HEK293 (cell line): ENCODE measurements at regions not wholly inside any gene's neighbourhood (a gene's known extent, or its start where the extent isn't known, plus 50 kb on each side); places are given as distances from the start of the nearest gene placed in this dataset.

Experiments used
- CTCF ChIA-PET: fragments of 350-600 bp; formaldehyde crosslinking; extraction: SDS; loops from one replicate; lab custom pipeline; 2021; ENCODE audit warnings: antibody characterized with exemption; lab: Yijun Ruan, JAX
- POLR2A ChIA-PET: fragments of 300-600 bp; formaldehyde crosslinking; extraction: SDS; loops from one replicate; lab custom pipeline; 2020; ENCODE audit warnings: antibody characterized with exemption, inconsistent platforms; lab: Yijun Ruan, JAX
- H3K27ac ChIP-seq: fragments of 200-500 bp; sonication (Bioruptor generic); 2 replicates; pipeline ENCODE4 v1.5.1; 2014; ENCODE audit warnings: low read depth, low read length, control low read depth, inconsistent platforms; ENCODE audit errors: extremely low read depth
- H3K36me3 ChIP-seq, 2 experiments: fragments of 200-500 bp in 1 of 2; sonication (Bioruptor generic) in 1 of 2; 1 replicate in 1 of 2; 2 replicates in 1 of 2; pipeline ENCODE4 v1.5.1; 2014 to 2017; ENCODE audit warnings: inconsistent platforms in 2 of 2, low read length in 2 of 2; ENCODE audit not compliant: control insufficient read depth in 2 of 2, insufficient read depth in 1 of 2
- H3K4me1 ChIP-seq: fragments of 200-500 bp; sonication (Bioruptor generic); 2 replicates; pipeline ENCODE4 v1.5.1; 2014; ENCODE audit warnings: mild to moderate bottlenecking, low read length, inconsistent platforms; ENCODE audit not compliant: control insufficient read depth, insufficient read depth
- H3K4me3 ChIP-seq: 2 replicates; pipeline ENCODE4 v1.5.1; 2011; ENCODE audit warnings: low read depth, mild to moderate bottlenecking, control low read depth, low read length, moderate library complexity
- H3K9me3 ChIP-seq: fragments of 200-500 bp; sonication (Bioruptor generic); 2 replicates; pipeline ENCODE4 v1.5.1; 2014; ENCODE audit warnings: low read depth, low read length, inconsistent platforms; ENCODE audit not compliant: control insufficient read depth, insufficient read depth
- FEZF1 ChIP-seq: fragments of 450-650 bp; formaldehyde crosslinking; IDR thresholded peaks from 2 replicates; pipeline ENCODE4 v1.5.1; 2016; ENCODE audit warnings: missing biosample characterization, missing genetic modification characterization
- GLIS2 ChIP-seq: fragments of 450-650 bp; formaldehyde crosslinking; IDR thresholded peaks from 2 replicates; pipeline ENCODE4 v1.5.1; 2016; ENCODE audit warnings: missing biosample characterization, missing genetic modification characterization
- KLF17 ChIP-seq: fragments of 450-650 bp; formaldehyde crosslinking; IDR thresholded peaks from 2 replicates; pipeline ENCODE4 v1.5.1; 2016; ENCODE audit warnings: missing biosample characterization, missing genetic modification characterization
- PATZ1 ChIP-seq: fragments of 450-650 bp; formaldehyde crosslinking; IDR thresholded peaks from 2 replicates; pipeline ENCODE4 v1.5.1; 2016; ENCODE audit warnings: missing biosample characterization, missing genetic modification characterization
- RBAK ChIP-seq: fragments of 450-650 bp; formaldehyde crosslinking; IDR thresholded peaks from 2 replicates; pipeline ENCODE4 v1.5.1; 2016; ENCODE audit warnings: missing biosample characterization, missing genetic modification characterization
- TRIM28 ChIP-seq: IDR thresholded peaks from 2 replicates; pipeline ENCODE4 v1.6.1; 2011; ENCODE audit warnings: low read length, control low read depth, borderline replicate concordance
- ZBTB10 ChIP-seq: fragments of 450-650 bp; formaldehyde crosslinking; IDR thresholded peaks from 2 replicates; pipeline ENCODE4 v1.5.1; 2016; ENCODE audit warnings: missing biosample characterization, missing genetic modification characterization
- ZBTB48 ChIP-seq: fragments of 450-650 bp; formaldehyde crosslinking; IDR thresholded peaks from 2 replicates; pipeline ENCODE4 v1.5.1; 2016; ENCODE audit warnings: missing biosample characterization, missing genetic modification characterization
- ZFP3 ChIP-seq: fragments of 450-650 bp; formaldehyde crosslinking; IDR thresholded peaks from 2 replicates; pipeline ENCODE4 v1.5.1; 2016; ENCODE audit warnings: low read depth, missing biosample characterization, missing genetic modification characterization
- ZFP41 ChIP-seq: fragments of 450-650 bp; formaldehyde crosslinking; IDR thresholded peaks from 2 replicates; pipeline ENCODE4 v1.5.1; 2016; ENCODE audit warnings: missing biosample characterization, missing genetic modification characterization, borderline replicate concordance
- ZNF121 ChIP-seq: fragments of 450-650 bp; formaldehyde crosslinking; IDR thresholded peaks from 2 replicates; pipeline ENCODE4 v1.5.1; 2016; ENCODE audit warnings: missing biosample characterization, missing genetic modification characterization
- ZNF140 ChIP-seq: fragments of 450-650 bp; formaldehyde crosslinking; IDR thresholded peaks from 2 replicates; pipeline ENCODE4 v1.5.1; 2016; ENCODE audit warnings: missing biosample characterization, missing genetic modification characterization
- ZNF146 ChIP-seq: fragments of 450-650 bp; formaldehyde crosslinking; IDR thresholded peaks from 2 replicates; pipeline ENCODE4 v1.5.1; 2016; ENCODE audit warnings: missing biosample characterization, missing genetic modification characterization
- ZNF157 ChIP-seq: fragments of 450-650 bp; formaldehyde crosslinking; IDR thresholded peaks from 2 replicates; pipeline ENCODE4 v1.5.1; 2016; ENCODE audit warnings: missing biosample characterization, missing genetic modification characterization
- ZNF184 ChIP-seq: fragments of 450-650 bp; IDR thresholded peaks from 2 replicates; pipeline ENCODE4 v1.5.1; 2018; ENCODE audit warnings: missing biosample characterization, mild to moderate bottlenecking, missing genetic modification characterization
- ZNF202 ChIP-seq: fragments of 450-650 bp; formaldehyde crosslinking; IDR thresholded peaks from 2 replicates; pipeline ENCODE4 v1.5.1; 2016; ENCODE audit warnings: missing biosample characterization, missing genetic modification characterization, borderline replicate concordance
- ZNF266 ChIP-seq: fragments of 450-650 bp; formaldehyde crosslinking; IDR thresholded peaks from 2 replicates; pipeline ENCODE4 v1.5.1; 2016; ENCODE audit warnings: missing biosample characterization, missing genetic modification characterization, low read depth
- ZNF280C ChIP-seq: fragments of 450-650 bp; formaldehyde crosslinking; IDR thresholded peaks from 2 replicates; pipeline ENCODE4 v1.5.1; 2016; ENCODE audit warnings: missing biosample characterization, missing genetic modification characterization
- ZNF645 ChIP-seq: fragments of 450-650 bp; formaldehyde crosslinking; IDR thresholded peaks from 2 replicates; pipeline ENCODE4; 2016; ENCODE audit warnings: missing biosample characterization, missing genetic modification characterization
- ZNF701 ChIP-seq: fragments of 450-650 bp; formaldehyde crosslinking; IDR thresholded peaks from 2 replicates; pipeline ENCODE4 v1.5.1; 2016; ENCODE audit warnings: missing biosample characterization, missing genetic modification characterization
- ZNF785 ChIP-seq: fragments of 450-650 bp; formaldehyde crosslinking; IDR thresholded peaks from 2 replicates; pipeline ENCODE4 v1.5.1; 2016; ENCODE audit warnings: missing biosample characterization, missing genetic modification characterization
- ZNF791 ChIP-seq: fragments of 450-650 bp; formaldehyde crosslinking; IDR thresholded peaks from 2 replicates; pipeline ENCODE4 v1.5.1; 2016; ENCODE audit warnings: missing biosample characterization, missing genetic modification characterization
- ZSCAN23 ChIP-seq: fragments of 450-650 bp; formaldehyde crosslinking; IDR thresholded peaks from 2 replicates; pipeline ENCODE4 v1.5.1; 2016; ENCODE audit warnings: missing biosample characterization, missing genetic modification characterization

GRCh38 chr10:33547976-33548375, 213.5 kb upstream of the NRP1 start:
- H3K9me3 ChIP-seq = no peaks in the 10 kb centered on the region
- no peak for TF ChIP-seq ZNF146 (tag by site-specific recombination)
- TF ChIP-seq ZNF121 (tag by site-specific recombination) = no peak
- no peak for TF ChIP-seq RBAK (tag by site-specific recombination)
- peak; percentile 58; the same call in 1 of the 2 replicates for TF ChIP-seq TRIM28
- no peak overlapping the region for H3K4me3 ChIP-seq
- ChIA-PET POLR2A (no interaction called here), CTCF (interaction anchor here (0.7 kb wide), 1 partner anchor 265 kb away, joined by 3 read pairs; no protein-coding TSS in a partner anchor)
- no peak overlapping the region for H3K27ac ChIP-seq
- H3K4me1 ChIP-seq = no peaks in the 10 kb centered on the region
- H3K36me3 ChIP-seq = no peaks in the 10 kb centered on the region

- CTCF ChIA-PET = interaction anchor here (0.6 kb wide), 1 partner anchor 309 kb away, joined by 3 read pairs; no protein-coding TSS in a partner anchor
- Histone ChIP-seq H3K9me3 (no peaks in the 10 kb centered on the region), H3K4me1 (no peaks in the 10 kb centered on the region), H3K4me3 (no peak overlapping the region), H3K36me3 (no peaks in the 10 kb centered on the region), H3K27ac (no peak overlapping the region)
- TF ChIP-seq ZNF785 (tag by site-specific recombination) (no peak), ZFP3 (tag by site-specific recombination) (no peak), FEZF1 (tag by site-specific recombination) (no peak), ZSCAN23 (tag by site-specific recombination) (no peak), ZNF791 (tag by site-specific recombination) (no peak), PATZ1 (tag by site-specific recombination) (no peak), ZNF645 (tag by site-specific recombination) (no peak), KLF17 (no peak), ZNF280C (tag by site-specific recombination) (no peak), ZNF140 (tag by site-specific recombination) (no peak)
- POLR2A ChIA-PET = no interaction called here
Observed at GRCh38 chr10:33546031-33546430, 211.6 kb upstream of the NRP1 start.

- no peaks in the 10 kb centered on the region for H3K36me3 ChIP-seq
- POLR2A ChIA-PET = no interaction called here
- CTCF ChIA-PET = interaction anchor here (0.6 kb wide), 1 partner anchor 1579 kb away, joined by 3 read pairs; no protein-coding TSS in a partner anchor
- H3K4me3 ChIP-seq = no peak overlapping the region
- H3K27ac ChIP-seq = no peak overlapping the region
- no peaks in the 10 kb centered on the region for H3K4me1 ChIP-seq
- no peaks in the 10 kb centered on the region for H3K9me3 ChIP-seq
- TF ChIP-seq ZNF266 = no peak
- TF ChIP-seq ZBTB10 (tag by site-specific recombination) = no peak
- TF ChIP-seq ZNF202 = no peak
- no peak for TF ChIP-seq ZBTB48 (tag by site-specific recombination)
- TF ChIP-seq ZNF701 (tag by site-specific recombination) = no peak
- no peak for TF ChIP-seq ZNF184 (tag by site-specific recombination)
- TF ChIP-seq ZFP41 (tag by site-specific recombination) = no peak
- no peak for TF ChIP-seq GLIS2 (tag by site-specific recombination)
- no peak for TF ChIP-seq ZNF157 (tag by site-specific recombination)
Observed at GRCh38 chr10:33542752-33543505, 208.5 kb upstream of the NRP1 start.
